ENCODE measurements at regions not wholly inside any gene's neighbourhood (a gene's known extent, or its start where the extent isn't known, plus 50 kb on each side); places are given as distances from the start of the nearest gene placed in this dataset.

DNA sequence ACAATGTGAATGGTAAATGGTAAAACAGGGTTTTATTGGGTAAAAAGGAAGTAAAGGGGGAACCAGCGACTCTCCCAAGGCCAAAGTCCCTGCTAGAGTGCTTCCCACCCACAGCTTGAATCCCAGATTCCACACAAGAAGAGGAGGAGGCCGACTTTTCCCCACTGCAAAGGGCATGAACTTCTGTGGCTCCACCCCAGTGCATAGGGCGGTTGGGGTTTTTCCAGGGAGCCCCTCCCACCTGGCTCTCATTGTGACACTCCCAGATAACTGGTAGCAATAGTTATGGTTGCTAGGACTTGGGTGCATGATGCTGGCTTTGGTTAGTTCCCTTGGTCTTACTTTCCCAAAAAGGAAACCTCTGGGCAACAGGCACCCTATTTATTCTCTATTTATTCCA, 666.0 kb upstream of the CA10 start:
- Histone ChIP-seq H3K4me1 (ENCODE audit: control insufficient read depth, insufficient read depth, low read length) (no peaks in the 10 kb centered on the region), H3K9ac (ENCODE audit: low read depth, low read length) (no peak overlapping the region), H3K9me3 (replicated peaks; ENCODE audit: low read length) (peaks cover 8% of the 10 kb centered on the region), H3K4me2 (ENCODE audit: low read length) (no peak overlapping the region), H3K27me3 (ENCODE audit: control insufficient read depth, insufficient read depth, low read length) (no peaks in the 10 kb centered on the region), H3K4me3 (ENCODE audit: low read length) (no peak overlapping the region), H3K36me3 (ENCODE audit: insufficient read depth, low read length) (no peaks in the 10 kb centered on the region)

DNA sequence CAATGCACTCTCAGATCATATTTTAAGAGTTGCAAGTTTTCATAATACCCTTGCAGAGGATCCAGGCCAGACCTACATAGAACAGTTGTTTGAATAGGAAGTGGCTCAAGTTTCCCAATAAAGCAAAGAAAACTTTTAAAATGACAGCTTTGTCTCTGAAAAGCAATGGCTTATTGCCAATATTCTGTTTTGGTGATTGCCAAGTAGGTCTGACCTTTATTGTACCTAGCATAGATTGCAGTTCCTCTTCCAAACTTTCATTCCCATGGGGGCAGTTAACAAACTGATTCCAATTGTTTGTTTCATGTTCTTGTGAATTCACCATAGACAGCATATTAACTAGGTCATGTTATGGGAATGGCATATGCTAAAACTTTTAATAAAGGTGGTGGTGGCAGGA, 664.6 kb upstream of the CA10 start:
- no peaks in the 10 kb centered on the region for H3K27me3 ChIP-seq (ENCODE audit: control insufficient read depth, insufficient read depth, low read length)
- H3K4me1 ChIP-seq (ENCODE audit: control insufficient read depth, insufficient read depth, low read length) = no peaks in the 10 kb centered on the region
- H3K9ac ChIP-seq (ENCODE audit: low read depth, low read length) = no peak overlapping the region
- H3K9me3 ChIP-seq (replicated peaks; ENCODE audit: low read length) = no peaks in the 10 kb centered on the region
- H3K36me3 ChIP-seq (ENCODE audit: insufficient read depth, low read length) = no peaks in the 10 kb centered on the region
- H3K4me2 ChIP-seq (ENCODE audit: low read length) = no peak overlapping the region
- no peak overlapping the region for H3K4me3 ChIP-seq (ENCODE audit: low read length)

DNA sequence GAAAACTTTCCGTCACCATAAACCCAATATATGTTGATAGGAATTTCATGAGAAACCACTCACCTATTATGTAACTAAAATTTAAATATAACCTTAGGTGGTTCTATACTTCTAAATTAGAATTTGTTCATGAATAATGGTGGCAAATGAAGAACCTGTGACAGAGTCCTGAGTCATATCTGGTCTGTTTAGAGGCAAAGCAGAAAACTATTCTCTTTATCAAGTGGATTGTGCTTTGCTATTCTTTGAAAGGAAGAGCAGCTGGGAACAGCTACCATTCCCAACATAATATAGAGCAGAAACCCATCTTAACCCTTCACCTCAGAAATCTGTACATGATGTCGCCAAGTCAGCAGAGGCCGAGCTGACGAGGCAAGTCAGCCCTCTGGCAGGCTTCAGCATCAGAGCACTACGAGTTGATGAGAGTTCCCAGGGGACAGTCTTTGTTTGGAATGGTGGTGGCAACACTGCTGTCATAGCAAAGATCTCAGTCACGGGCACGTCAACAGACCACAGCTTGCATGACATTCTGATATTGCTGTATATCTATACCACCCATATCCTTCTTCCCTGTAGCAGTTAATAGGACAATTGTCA, 631.9 kb upstream of the CA10 start:
- no peaks in the 10 kb centered on the region for H3K4me1 ChIP-seq (ENCODE audit: control insufficient read depth, insufficient read depth, low read length)
- no peaks in the 10 kb centered on the region for H3K36me3 ChIP-seq (ENCODE audit: insufficient read depth, low read length)
- H3K27me3 ChIP-seq (ENCODE audit: control insufficient read depth, insufficient read depth, low read length) = no peaks in the 10 kb centered on the region
- H3K9me3 ChIP-seq (replicated peaks; ENCODE audit: low read length) = no peaks in the 10 kb centered on the region
- H3K4me3 ChIP-seq (ENCODE audit: low read length) = no peak overlapping the region
- no peak overlapping the region for H3K9ac ChIP-seq (ENCODE audit: low read depth, low read length)
- no peak overlapping the region for H3K4me2 ChIP-seq (ENCODE audit: low read length)

DNA sequence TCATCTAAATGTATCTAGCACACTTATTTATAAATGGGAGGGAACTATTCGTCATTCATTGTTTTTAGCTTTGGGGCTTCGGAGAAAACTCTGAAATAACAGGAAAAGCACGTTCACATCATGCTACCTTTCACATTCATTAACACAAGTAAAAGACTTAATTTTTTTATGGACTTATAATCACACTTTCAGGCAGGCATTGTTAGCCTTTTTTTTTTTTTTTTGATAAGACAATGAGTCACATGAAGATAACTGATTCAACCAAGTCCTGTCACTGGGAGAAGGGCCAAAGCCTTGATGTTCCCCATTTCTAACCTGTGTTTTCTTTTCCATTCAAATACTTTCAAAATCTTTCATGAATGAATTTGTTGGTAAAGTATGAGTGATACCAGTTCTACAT, 631.3 kb upstream of the CA10 start:
- Histone ChIP-seq H3K4me1 (ENCODE audit: control insufficient read depth, insufficient read depth, low read length) (no peaks in the 10 kb centered on the region), H3K4me3 (ENCODE audit: low read length) (no peak overlapping the region), H3K9ac (ENCODE audit: low read depth, low read length) (no peak overlapping the region), H3K27me3 (ENCODE audit: control insufficient read depth, insufficient read depth, low read length) (no peaks in the 10 kb centered on the region), H3K4me2 (ENCODE audit: low read length) (no peak overlapping the region), H3K9me3 (replicated peaks; ENCODE audit: low read length) (no peaks in the 10 kb centered on the region), H3K36me3 (ENCODE audit: insufficient read depth, low read length) (no peaks in the 10 kb centered on the region)

DNA sequence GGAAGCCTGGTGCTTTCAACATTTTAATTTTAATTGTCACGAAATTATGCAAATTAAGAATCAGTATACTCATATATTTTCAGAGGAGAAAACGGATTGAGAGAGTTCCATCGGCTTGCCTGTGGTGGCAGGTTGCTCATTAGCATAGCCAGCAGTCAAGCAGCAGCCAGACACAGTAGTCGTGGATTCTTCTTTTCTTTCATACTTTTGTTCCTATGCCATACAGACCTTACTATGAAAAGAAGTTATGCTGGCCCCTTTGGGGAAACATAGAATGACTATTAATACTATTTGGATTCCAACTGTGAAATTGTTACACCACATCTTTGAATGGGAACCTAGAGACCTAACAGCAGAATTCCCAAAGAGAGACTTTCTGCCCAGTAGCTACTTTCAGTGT, 617.7 kb upstream of the CA10 start:
- H3K4me3 ChIP-seq (ENCODE audit: low read length) = no peak overlapping the region
- H3K9ac ChIP-seq (ENCODE audit: low read depth, low read length) = no peak overlapping the region
- H3K36me3 ChIP-seq (ENCODE audit: insufficient read depth, low read length) = no peaks in the 10 kb centered on the region
- H3K4me2 ChIP-seq (ENCODE audit: low read length) = no peak overlapping the region
- H3K4me1 ChIP-seq (ENCODE audit: control insufficient read depth, insufficient read depth, low read length) = no peaks in the 10 kb centered on the region
- H3K27me3 ChIP-seq (ENCODE audit: control insufficient read depth, insufficient read depth, low read length) = no peaks in the 10 kb centered on the region
- no peaks in the 10 kb centered on the region for H3K9me3 ChIP-seq (replicated peaks; ENCODE audit: low read length)

DNA sequence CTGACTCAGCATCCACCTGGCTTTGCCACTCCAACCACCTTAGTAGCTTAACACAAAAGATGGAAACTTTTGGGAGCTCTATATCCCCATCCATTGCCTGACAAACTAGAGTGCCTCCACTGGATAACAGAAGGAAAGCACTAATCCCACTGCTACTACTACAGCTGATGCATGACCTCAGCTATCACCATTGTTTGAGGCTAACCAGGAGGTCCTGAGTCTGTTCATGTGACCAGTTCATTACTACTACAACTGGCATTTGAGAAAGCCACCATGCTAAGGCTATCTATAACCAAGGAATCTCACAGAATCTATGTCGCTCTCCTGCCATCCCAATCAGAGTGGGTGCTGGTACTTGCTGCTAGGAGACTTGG, 604.3 kb upstream of the CA10 start:
- Histone ChIP-seq H3K9me3 (replicated peaks; ENCODE audit: low read length) (peaks cover 27% of the 10 kb centered on the region), H3K9ac (ENCODE audit: low read depth, low read length) (no peak overlapping the region), H3K4me1 (ENCODE audit: control insufficient read depth, insufficient read depth, low read length) (no peaks in the 10 kb centered on the region), H3K27me3 (ENCODE audit: control insufficient read depth, insufficient read depth, low read length) (no peaks in the 10 kb centered on the region), H3K36me3 (ENCODE audit: insufficient read depth, low read length) (no peaks in the 10 kb centered on the region), H3K4me3 (ENCODE audit: low read length) (no peak overlapping the region), H3K4me2 (ENCODE audit: low read length) (no peak overlapping the region)

DNA sequence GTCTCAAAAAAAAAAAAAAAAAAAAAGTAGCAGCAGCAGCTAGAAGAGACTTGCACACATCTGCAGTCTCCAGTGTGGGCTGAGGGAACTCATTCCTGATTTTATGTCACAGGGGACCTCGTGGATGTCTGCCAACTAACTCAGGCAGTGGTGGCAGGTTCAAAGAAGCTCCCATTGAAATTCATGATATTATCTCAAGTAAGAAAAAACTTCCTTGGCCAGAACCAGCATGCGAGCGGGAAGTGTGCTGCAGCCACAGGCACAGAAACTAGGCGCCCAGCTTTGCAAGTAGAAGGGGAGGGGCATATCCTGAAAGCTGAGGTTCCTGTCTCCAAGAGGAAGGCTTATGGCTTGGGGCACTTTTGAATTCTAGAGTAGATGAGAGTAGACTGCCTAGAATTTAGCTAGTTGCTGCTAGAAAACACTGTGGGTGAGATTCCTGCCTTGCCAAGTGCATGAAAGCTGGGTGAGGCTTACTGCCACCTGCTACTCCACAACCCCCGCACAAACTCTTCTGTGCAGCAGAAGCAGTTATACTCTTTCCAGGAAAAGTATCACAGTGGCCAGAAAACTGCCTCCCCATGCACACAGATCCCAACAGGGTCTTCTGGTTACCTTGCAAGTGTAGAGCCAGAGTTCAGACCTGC, 603.8 kb upstream of the CA10 start:
- H3K4me2 ChIP-seq (ENCODE audit: low read length) = no peak overlapping the region
- no peaks in the 10 kb centered on the region for H3K4me1 ChIP-seq (ENCODE audit: control insufficient read depth, insufficient read depth, low read length)
- H3K27me3 ChIP-seq (ENCODE audit: control insufficient read depth, insufficient read depth, low read length) = no peaks in the 10 kb centered on the region
- no peak overlapping the region for H3K4me3 ChIP-seq (ENCODE audit: low read length)
- H3K36me3 ChIP-seq (ENCODE audit: insufficient read depth, low read length) = no peaks in the 10 kb centered on the region
- H3K9ac ChIP-seq (ENCODE audit: low read depth, low read length) = no peak overlapping the region
- peaks cover 27% of the 10 kb centered on the region for H3K9me3 ChIP-seq (replicated peaks; ENCODE audit: low read length)

DNA sequence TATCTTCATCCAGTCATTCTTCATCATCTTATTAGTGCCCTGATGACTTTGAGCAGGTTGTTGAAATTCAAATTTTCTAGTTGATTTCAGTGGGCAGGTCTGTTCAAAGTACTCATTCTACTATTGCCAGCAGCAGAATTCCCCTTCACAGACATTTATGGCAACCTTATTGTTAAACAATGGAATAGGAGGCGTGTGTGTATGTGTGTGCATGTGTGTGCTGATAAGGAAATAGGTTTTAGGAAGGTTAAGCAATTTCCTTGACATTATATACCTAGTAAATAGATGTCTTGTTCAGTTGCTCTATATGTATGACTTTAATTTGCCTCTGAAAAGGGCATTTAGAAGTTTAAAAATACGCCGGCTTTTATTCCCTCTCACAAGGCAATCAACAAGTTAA, 601.4 kb upstream of the CA10 start:
- H3K36me3 ChIP-seq (ENCODE audit: insufficient read depth, low read length) = no peaks in the 10 kb centered on the region
- H3K4me1 ChIP-seq (ENCODE audit: control insufficient read depth, insufficient read depth, low read length) = no peaks in the 10 kb centered on the region
- no peak overlapping the region for H3K9ac ChIP-seq (ENCODE audit: low read depth, low read length)
- H3K4me3 ChIP-seq (ENCODE audit: low read length) = no peak overlapping the region
- H3K27me3 ChIP-seq (ENCODE audit: control insufficient read depth, insufficient read depth, low read length) = no peaks in the 10 kb centered on the region
- H3K4me2 ChIP-seq (ENCODE audit: low read length) = no peak overlapping the region
- H3K9me3 ChIP-seq (replicated peaks; ENCODE audit: low read length) = peaks cover 27% of the 10 kb centered on the region

DNA sequence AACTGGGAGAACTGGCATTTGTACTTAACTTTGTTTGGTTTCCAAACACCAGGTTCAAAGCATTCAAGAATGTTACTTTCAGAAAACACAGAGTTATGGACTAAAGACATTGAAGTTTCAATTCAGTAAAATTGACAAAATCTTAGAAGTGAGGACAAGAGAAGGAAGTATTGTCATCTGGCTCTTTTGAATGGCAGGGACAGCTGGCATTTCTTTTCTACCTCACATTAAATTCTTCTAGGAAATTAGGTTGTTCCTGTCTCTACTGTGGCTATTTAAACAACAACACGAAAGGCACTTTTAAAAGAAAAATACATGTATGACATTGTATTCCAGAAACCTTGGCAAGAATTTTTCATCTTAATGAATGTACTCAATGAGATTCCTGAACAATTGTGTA, 600.0 kb upstream of the CA10 start:
- no peaks in the 10 kb centered on the region for H3K27me3 ChIP-seq (ENCODE audit: control insufficient read depth, insufficient read depth, low read length)
- H3K9ac ChIP-seq (ENCODE audit: low read depth, low read length) = no peak overlapping the region
- no peaks in the 10 kb centered on the region for H3K4me1 ChIP-seq (ENCODE audit: control insufficient read depth, insufficient read depth, low read length)
- H3K9me3 ChIP-seq (replicated peaks; ENCODE audit: low read length) = peaks cover 24% of the 10 kb centered on the region
- H3K4me3 ChIP-seq (ENCODE audit: low read length) = no peak overlapping the region
- H3K4me2 ChIP-seq (ENCODE audit: low read length) = no peak overlapping the region
- H3K36me3 ChIP-seq (ENCODE audit: insufficient read depth, low read length) = no peaks in the 10 kb centered on the region

DNA sequence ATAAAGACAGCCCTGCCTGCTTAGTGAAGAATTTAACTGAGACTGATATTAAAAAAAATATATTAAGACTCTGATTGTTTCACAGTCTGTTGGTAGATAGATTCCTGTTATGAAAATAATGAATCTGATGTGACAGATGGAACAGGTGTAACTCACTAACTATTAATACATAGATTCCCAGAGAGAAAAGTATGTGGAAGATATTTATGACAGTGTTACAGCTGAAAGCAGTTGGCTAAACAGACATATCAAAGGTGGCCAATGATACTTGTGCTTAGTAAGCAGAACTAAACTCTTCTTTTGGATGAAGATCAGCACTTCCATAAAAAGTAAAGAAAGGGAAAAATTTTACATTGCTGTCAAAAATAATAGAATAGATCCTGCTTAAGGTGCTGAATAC, 598.2 kb upstream of the CA10 start:
- Histone ChIP-seq H3K9me3 (replicated peaks; ENCODE audit: low read length) (peaks cover 10% of the 10 kb centered on the region), H3K36me3 (ENCODE audit: insufficient read depth, low read length) (no peaks in the 10 kb centered on the region), H3K9ac (ENCODE audit: low read depth, low read length) (no peak overlapping the region), H3K4me1 (ENCODE audit: control insufficient read depth, insufficient read depth, low read length) (no peaks in the 10 kb centered on the region), H3K27me3 (ENCODE audit: control insufficient read depth, insufficient read depth, low read length) (no peaks in the 10 kb centered on the region), H3K4me3 (ENCODE audit: low read length) (no peak overlapping the region), H3K4me2 (ENCODE audit: low read length) (no peak overlapping the region)

DNA sequence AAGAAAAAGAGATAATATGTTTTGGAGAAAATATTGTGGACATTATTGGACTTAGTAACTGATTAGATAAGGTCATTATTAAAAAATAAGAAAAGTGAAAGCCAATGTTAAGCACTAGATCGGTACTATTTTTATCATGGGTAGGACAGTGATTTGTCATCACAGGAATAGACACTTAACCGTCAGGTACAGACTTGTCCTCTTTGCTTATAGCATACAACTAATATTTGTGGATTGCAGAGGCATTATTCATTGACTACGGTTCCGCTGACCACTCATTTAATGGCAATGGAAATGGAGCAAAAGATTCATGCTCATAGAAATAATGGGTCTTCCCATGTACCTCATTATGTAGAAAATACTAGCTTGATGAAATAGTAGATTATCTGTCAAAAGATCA, 596.3 kb upstream of the CA10 start:
- Histone ChIP-seq H3K27me3 (ENCODE audit: control insufficient read depth, insufficient read depth, low read length) (no peaks in the 10 kb centered on the region), H3K4me3 (ENCODE audit: low read length) (no peak overlapping the region), H3K9me3 (replicated peaks; ENCODE audit: low read length) (peaks cover 12% of the 10 kb centered on the region), H3K36me3 (ENCODE audit: insufficient read depth, low read length) (no peaks in the 10 kb centered on the region), H3K9ac (ENCODE audit: low read depth, low read length) (no peak overlapping the region), H3K4me2 (ENCODE audit: low read length) (no peak overlapping the region), H3K4me1 (ENCODE audit: control insufficient read depth, insufficient read depth, low read length) (no peaks in the 10 kb centered on the region)

DNA sequence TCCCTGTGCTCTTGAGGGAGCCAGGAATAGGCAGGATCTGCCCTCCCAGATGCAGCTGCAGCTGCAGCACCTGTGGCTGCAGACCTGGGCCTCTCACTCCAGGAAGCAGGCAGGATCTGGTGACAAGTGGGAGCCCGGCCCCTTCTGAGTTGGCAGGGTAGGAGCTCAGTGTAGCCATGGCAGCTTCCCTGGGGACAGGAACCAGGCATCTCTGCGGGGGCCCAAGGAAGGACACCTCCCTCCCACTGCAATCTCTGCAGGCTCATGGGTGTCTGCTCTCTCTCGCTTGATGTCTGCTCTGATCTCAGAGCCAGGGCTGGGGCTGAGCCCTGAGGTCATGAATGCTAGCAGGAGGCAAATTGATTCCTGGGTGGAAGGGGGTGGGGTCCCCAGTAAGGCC, 592.5 kb upstream of the CA10 start:
- Histone ChIP-seq H3K4me1 (ENCODE audit: control insufficient read depth, insufficient read depth, low read length) (no peaks in the 10 kb centered on the region), H3K9ac (ENCODE audit: low read depth, low read length) (no peak overlapping the region), H3K27me3 (ENCODE audit: control insufficient read depth, insufficient read depth, low read length) (no peaks in the 10 kb centered on the region), H3K9me3 (replicated peaks; ENCODE audit: low read length) (peaks cover 3% of the 10 kb centered on the region), H3K4me3 (ENCODE audit: low read length) (no peak overlapping the region), H3K36me3 (ENCODE audit: insufficient read depth, low read length) (no peaks in the 10 kb centered on the region), H3K4me2 (ENCODE audit: low read length) (no peak overlapping the region)

Measured in skeletal muscle satellite cell (primary cell).